ENCODE measurements at regions not wholly inside any gene's neighbourhood (a gene's known extent, or its start where the extent isn't known, plus 50 kb on each side); places are given as distances from the start of the nearest gene placed in this dataset.
A peak's percentile ranks its signal among the peaks of the same experiment; 100 is the strongest.

DNA sequence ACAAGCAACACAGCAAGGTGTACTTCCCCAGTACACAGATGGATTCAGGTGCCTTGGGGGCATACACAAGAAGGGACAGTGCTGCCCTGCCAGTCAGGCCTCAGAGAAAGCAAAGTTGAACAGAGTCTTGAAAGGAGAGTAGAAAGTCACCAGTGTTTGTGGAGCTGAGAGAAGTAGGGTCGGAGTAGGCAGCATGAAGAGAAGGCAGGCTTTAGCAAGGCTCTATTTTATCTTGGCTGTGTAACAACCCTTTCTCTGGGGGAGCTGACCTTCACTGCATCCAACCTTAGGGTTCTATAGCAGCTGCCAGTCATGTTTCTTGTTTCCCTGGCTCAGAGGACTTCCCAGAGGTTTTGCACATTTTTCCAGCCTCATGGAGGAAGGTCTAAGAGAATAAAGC lies 77.4 kb upstream of the BLID start:
- ChIA-PET POLR2A (ENCODE audit: unreplicated experiment) (no interaction called here), CTCF (no interaction called here)
- peaks cover 86% of the 10 kb centered on the region for H3K4me1 ChIP-seq (ENCODE audit: insufficient read depth, low read length)
- H3K27me3 ChIP-seq (ENCODE audit: low read length), result no peaks in the 10 kb centered on the region
- H3K79me2 ChIP-seq (ENCODE audit: low read length), result peaks cover 85% of the 10 kb centered on the region
- peak overlapping the region; percentile 19; the same call in 1 of the 2 replicates for H3K9ac ChIP-seq (ENCODE audit: low read length)
- ATAC-seq (no peak), DNase-seq (no peak)
- TF ChIP-seq EZH2phosphoT487 (IDR thresholded peaks at IDR 0.05; ENCODE audit: borderline replicate concordance, low read length) (no peak), EZH2 (IDR thresholded peaks at IDR 0.05; ENCODE audit: low read length, unreplicated experiment) (no peak)
- TF ChIP-seq, protein P1, sequence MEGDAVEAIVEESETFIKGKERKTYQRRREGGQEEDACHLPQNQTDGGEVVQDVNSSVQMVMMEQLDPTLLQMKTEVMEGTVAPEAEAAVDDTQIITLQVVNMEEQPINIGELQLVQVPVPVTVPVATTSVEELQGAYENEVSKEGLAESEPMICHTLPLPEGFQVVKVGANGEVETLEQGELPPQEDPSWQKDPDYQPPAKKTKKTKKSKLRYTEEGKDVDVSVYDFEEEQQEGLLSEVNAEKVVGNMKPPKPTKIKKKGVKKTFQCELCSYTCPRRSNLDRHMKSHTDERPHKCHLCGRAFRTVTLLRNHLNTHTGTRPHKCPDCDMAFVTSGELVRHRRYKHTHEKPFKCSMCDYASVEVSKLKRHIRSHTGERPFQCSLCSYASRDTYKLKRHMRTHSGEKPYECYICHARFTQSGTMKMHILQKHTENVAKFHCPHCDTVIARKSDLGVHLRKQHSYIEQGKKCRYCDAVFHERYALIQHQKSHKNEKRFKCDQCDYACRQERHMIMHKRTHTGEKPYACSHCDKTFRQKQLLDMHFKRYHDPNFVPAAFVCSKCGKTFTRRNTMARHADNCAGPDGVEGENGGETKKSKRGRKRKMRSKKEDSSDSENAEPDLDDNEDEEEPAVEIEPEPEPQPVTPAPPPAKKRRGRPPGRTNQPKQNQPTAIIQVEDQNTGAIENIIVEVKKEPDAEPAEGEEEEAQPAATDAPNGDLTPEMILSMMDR (conservative IDR thresholded peaks at IDR 0.05; ENCODE audit: low read depth, low read length), result no peak
- H3K36me3 ChIP-seq (ENCODE audit: low read depth, low read length), result peaks cover 4% of the 10 kb centered on the region; the same call in 1 of the 2 replicates
- H3F3A ChIP-seq (ENCODE audit: low read length, unreplicated experiment), result peaks cover 10% of the 10 kb centered on the region
- intact Hi-C loops (cut with micrococcal nuclease), result no loop called here
- H3K4me3 ChIP-seq (ENCODE audit: low read length), result no peak overlapping the region
- H4K20me1 ChIP-seq (ENCODE audit: low read length), result no peaks in the 10 kb centered on the region
- no peak overlapping the region for H3K4me2 ChIP-seq (ENCODE audit: low read length)
- no peaks in the 10 kb centered on the region for H3K9me3 ChIP-seq (ENCODE audit: low read length)
- BruUV-seq (replicated peaks), result no TSS peak
- H2AFZ ChIP-seq (ENCODE audit: low read length), result no peak overlapping the region
- H3K27ac ChIP-seq (ENCODE audit: low read length), result peak overlapping the region; percentile 94
- no peaks in the 10 kb centered on the region for H3K9me2 ChIP-seq (replicated peaks; ENCODE audit: low read length)

DNA sequence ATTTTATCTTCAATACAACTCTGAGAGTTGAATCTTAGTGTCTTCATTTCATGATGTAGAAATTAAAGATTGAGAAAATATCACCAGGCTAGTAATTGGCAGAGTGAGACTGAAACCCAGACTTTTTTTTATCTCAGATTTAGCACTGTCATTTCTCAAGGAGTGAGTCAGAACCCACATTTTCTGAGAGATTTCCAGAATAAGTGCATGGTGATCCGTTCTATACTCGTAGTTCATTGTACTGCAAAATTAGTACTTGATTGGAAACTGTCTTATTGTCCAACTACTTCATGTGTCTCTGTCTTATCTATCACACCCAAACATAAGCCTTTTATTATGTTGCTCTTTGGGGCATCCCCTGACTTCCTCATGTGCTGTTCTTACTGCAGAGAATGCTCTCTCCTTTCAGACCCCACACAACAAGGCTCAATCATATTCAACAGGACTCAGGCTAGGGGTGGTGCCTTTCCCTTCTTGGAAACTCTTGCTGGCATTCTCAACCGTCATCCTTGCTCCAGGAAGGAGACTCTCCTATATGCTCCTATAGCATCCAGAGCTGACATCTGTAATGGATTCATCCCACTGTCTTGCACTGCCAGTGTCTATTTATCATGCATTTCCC lies 76.7 kb upstream of the BLID start:
- H3K9me3 ChIP-seq (ENCODE audit: low read length), result no peaks in the 10 kb centered on the region
- peaks cover 86% of the 10 kb centered on the region for H3K4me1 ChIP-seq (ENCODE audit: insufficient read depth, low read length)
- 0 out of 2 replicates have a peak overlapping the region, but pooled peaks have one; percentile 3 for H2AFZ ChIP-seq (ENCODE audit: low read length)
- H3K4me3 ChIP-seq (ENCODE audit: low read length), result no peak overlapping the region
- peaks cover 10% of the 10 kb centered on the region for H3F3A ChIP-seq (ENCODE audit: low read length, unreplicated experiment)
- peak overlapping the region; percentile 94 for H3K27ac ChIP-seq (ENCODE audit: low read length)
- DNase-seq, result peak; percentile 53
- peak overlapping the region; percentile 19; the same call in 1 of the 2 replicates for H3K9ac ChIP-seq (ENCODE audit: low read length)
- no peaks in the 10 kb centered on the region for H4K20me1 ChIP-seq (ENCODE audit: low read length)
- no peaks in the 10 kb centered on the region for H3K27me3 ChIP-seq (ENCODE audit: low read length)
- intact Hi-C loops (cut with micrococcal nuclease), result no loop called here
- CTCF ChIA-PET, result no interaction called here
- H3K9me2 ChIP-seq (replicated peaks; ENCODE audit: low read length), result no peaks in the 10 kb centered on the region
- POLR2A ChIA-PET (ENCODE audit: unreplicated experiment), result no interaction called here
- ATAC-seq, result no peak
- TF ChIP-seq, protein P1 (conservative IDR thresholded peaks at IDR 0.05; ENCODE audit: low read depth, low read length), result no peak
- TF ChIP-seq EZH2 (IDR thresholded peaks at IDR 0.05; ENCODE audit: low read length, unreplicated experiment) (no peak), EZH2phosphoT487 (IDR thresholded peaks at IDR 0.05; ENCODE audit: borderline replicate concordance, low read length) (no peak)
- H3K79me2 ChIP-seq (ENCODE audit: low read length), result peaks cover 85% of the 10 kb centered on the region
- H3K36me3 ChIP-seq (ENCODE audit: low read depth, low read length), result peaks cover 10% of the 10 kb centered on the region
- H3K4me2 ChIP-seq (ENCODE audit: low read length), result peak overlapping the region; percentile 17; the same call in 1 of the 2 replicates
- BruUV-seq (replicated peaks), result no TSS peak

DNA sequence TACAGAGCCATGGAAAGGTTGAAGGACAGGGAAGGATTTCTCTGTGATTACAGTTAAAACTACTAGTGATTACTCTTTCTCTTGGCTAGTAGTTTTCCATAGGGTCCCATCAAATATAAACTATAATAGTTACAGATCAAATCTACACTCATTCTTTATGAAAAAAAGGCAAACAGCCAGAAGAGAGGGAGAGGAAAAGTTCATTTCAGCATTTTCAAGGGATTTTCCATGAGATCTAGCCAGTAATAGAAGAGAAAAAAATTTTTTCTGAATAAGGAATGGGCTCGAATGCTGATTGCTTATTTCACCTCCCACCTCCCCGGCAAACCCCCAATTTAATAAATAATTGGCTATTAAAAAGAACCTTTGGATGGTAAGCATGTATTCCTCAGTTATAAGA lies 74.8 kb upstream of the BLID start:
- Histone ChIP-seq H3K27ac (ENCODE audit: low read length) (peak overlapping the region; percentile 94), H3K9me3 (ENCODE audit: low read length) (peaks cover 9% of the 10 kb centered on the region), H3F3A (ENCODE audit: low read length, unreplicated experiment) (peaks cover 13% of the 10 kb centered on the region), H3K9ac (ENCODE audit: low read length) (no peak overlapping the region; the same call in 1 of the 2 replicates), H3K79me2 (ENCODE audit: low read length) (peaks cover 92% of the 10 kb centered on the region), H2AFZ (ENCODE audit: low read length) (no peak overlapping the region), H3K27me3 (ENCODE audit: low read length) (no peaks in the 10 kb centered on the region), H3K36me3 (ENCODE audit: low read depth, low read length) (peaks cover 27% of the 10 kb centered on the region), H3K4me3 (ENCODE audit: low read length) (no peak overlapping the region), H4K20me1 (ENCODE audit: low read length) (no peaks in the 10 kb centered on the region), H3K4me2 (ENCODE audit: low read length) (no peak overlapping the region), H3K4me1 (ENCODE audit: insufficient read depth, low read length) (peaks cover 71% of the 10 kb centered on the region), H3K9me2 (replicated peaks; ENCODE audit: low read length) (no peaks in the 10 kb centered on the region)
- DNase-seq, result no peak
- ChIA-PET POLR2A (ENCODE audit: unreplicated experiment) (no interaction called here), CTCF (interaction anchor here (0.6 kb wide), 1 partner anchor 81 kb away, joined by 4 read pairs; no protein-coding TSS in a partner anchor)
- ATAC-seq, result no peak
- no TSS peak for BruUV-seq (replicated peaks)
- TF ChIP-seq EZH2 (IDR thresholded peaks at IDR 0.05; ENCODE audit: low read length, unreplicated experiment) (no peak), EZH2phosphoT487 (IDR thresholded peaks at IDR 0.05; ENCODE audit: borderline replicate concordance, low read length) (no peak)
- TF ChIP-seq, protein P1 (conservative IDR thresholded peaks at IDR 0.05; ENCODE audit: low read depth, low read length), result no peak
- intact Hi-C loops (cut with micrococcal nuclease), result no loop called here

Measured in PC-3 (cell line).